MCF 10A (cell line): ENCODE measurements at regions not wholly inside any gene's neighbourhood (a gene's known extent, or its start where the extent isn't known, plus 50 kb on each side); places are given as distances from the start of the nearest gene placed in this dataset.

Experiments used
- BruUV-seq: library from RNA; stranded (reverse); fragments of 400-500 nt; replicated peaks from 2 replicates; lab custom pipeline; 2021; lab: Mats Ljungman, UMichigan
- CTCF ChIA-PET: fragments of 300-600 bp; sonication (Branson Sonifier 250); formaldehyde crosslinking; extraction: SDS; loops from one replicate; lab custom pipeline; 2021; ENCODE audit warnings: antibody characterized with exemption, inconsistent platforms; lab: Yijun Ruan, JAX
- POLR2A ChIA-PET: fragments of 300-600, 350-650 bp; sonication (Branson Sonifier 250); formaldehyde crosslinking; extraction: SDS; loops from one replicate; lab custom pipeline; 2020; ENCODE audit warnings: antibody characterized with exemption, inconsistent platforms; lab: Yijun Ruan, JAX
- DNase-seq: peaks from one replicate; pipeline ENCODE4 v3.0.0-alpha.2; 2018; ENCODE audit not compliant: unreplicated experiment
- H3K27ac Mint-ChIP-seq: one replicate; pipeline ENCODE4 v1.8.0; 2022; ENCODE audit warnings: mild to moderate bottlenecking, low read depth, mixed read lengths; ENCODE audit not compliant: unreplicated experiment
- H3K27me3 Mint-ChIP-seq: one replicate; pipeline ENCODE4 v1.8.0; 2022; ENCODE audit warnings: mixed read lengths; ENCODE audit not compliant: insufficient read depth, unreplicated experiment
- H3K36me3 Mint-ChIP-seq: one replicate; pipeline ENCODE4 v1.8.0; 2022; ENCODE audit warnings: mild to moderate bottlenecking, moderate library complexity, mixed read lengths; ENCODE audit not compliant: insufficient read depth, unreplicated experiment
- H3K4me1 Mint-ChIP-seq: one replicate; pipeline ENCODE4 v1.8.0; 2022; ENCODE audit warnings: mixed read lengths; ENCODE audit not compliant: insufficient read depth, unreplicated experiment
- H3K4me3 Mint-ChIP-seq: one replicate; pipeline ENCODE4 v1.8.0; 2022; ENCODE audit warnings: mild to moderate bottlenecking, moderate library complexity, mixed read lengths; ENCODE audit not compliant: unreplicated experiment
- H3K9me3 Mint-ChIP-seq: one replicate; pipeline ENCODE4 v1.8.0; 2022; ENCODE audit warnings: mixed read lengths; ENCODE audit not compliant: unreplicated experiment
- CTCF ChIP-seq: fragments of 200-600 bp; IDR thresholded peaks from one replicate; pipeline ENCODE4 v1.8.0; 2022; ENCODE audit warnings: antibody characterized with exemption, mild to moderate bottlenecking; ENCODE audit not compliant: unreplicated experiment
- intact Hi-C: fragments of 100-400 bp; cut with micrococcal nuclease; formaldehyde crosslinking; loops from 2 replicates; pipeline ENCODE4 v1.14.1; 2022

GRCh38 chrX:9340598-9341290 is 124.1 kb upstream of the TBL1X start:
- no peaks in the 10 kb centered on the region for H3K27me3 Mint-ChIP-seq
- peak; percentile 46 for DNase-seq

GRCh38 chrX:9341291-9342201 is 123.3 kb upstream of the TBL1X start:
- ChIA-PET POLR2A (no interaction called here), CTCF (interaction anchor here (0.6 kb wide), 1 partner anchor 592 kb away, joined by 3 read pairs; no protein-coding TSS in a partner anchor)
- intact Hi-C loops: loop anchor here (1.0 kb wide), 1 partner anchor 122 kb away; no protein-coding TSS in a partner anchor
- Mint-ChIP-seq H3K9me3 (no peaks in the 10 kb centered on the region), H3K27ac (no peak overlapping the region), H3K4me1 (peaks cover 5% of the 10 kb centered on the region), H3K27me3 (no peaks in the 10 kb centered on the region), H3K4me3 (peak overlapping the region; percentile 43), H3K36me3 (no peaks in the 10 kb centered on the region)
- BruUV-seq: no TSS peak
- TF ChIP-seq CTCF: no peak
- peak; percentile 56 for DNase-seq

More at GRCh38 chrX:9340598-9341290, 124.1 kb upstream of the TBL1X start:
- no TSS peak for BruUV-seq
- CTCF ChIA-PET: no interaction called here
- Mint-ChIP-seq H3K4me1 (peaks cover 5% of the 10 kb centered on the region), H3K27ac (no peak overlapping the region), H3K36me3 (no peaks in the 10 kb centered on the region), H3K9me3 (no peaks in the 10 kb centered on the region), H3K4me3 (peak overlapping the region; percentile 24)
- POLR2A ChIA-PET: no interaction called here
- TF ChIP-seq CTCF: no peak
- intact Hi-C loops: no loop called here

GRCh38 chrX:9342561-9343051 is 122.3 kb upstream of the TBL1X start:
- no peaks in the 10 kb centered on the region for H3K36me3 Mint-ChIP-seq
- peaks cover 5% of the 10 kb centered on the region for H3K4me1 Mint-ChIP-seq
- no peaks in the 10 kb centered on the region for H3K9me3 Mint-ChIP-seq
- POLR2A ChIA-PET: no interaction called here
- intact Hi-C loops: loop anchor here (1.0 kb wide), 1 partner anchor 121 kb away; no protein-coding TSS in a partner anchor
- no peaks in the 10 kb centered on the region for H3K27me3 Mint-ChIP-seq
- CTCF ChIA-PET: no interaction called here
- BruUV-seq: no TSS peak
- H3K27ac Mint-ChIP-seq: no peak overlapping the region
- no peak for TF ChIP-seq CTCF
- DNase-seq: peak; percentile 77
- H3K4me3 Mint-ChIP-seq: no peak overlapping the region

GRCh38 chrX:9343971-9344370 is 120.9 kb upstream of the TBL1X start:
- POLR2A ChIA-PET: interaction anchor here (0.6 to 0.9 kb wide), 2 partner anchors 27 to 116 kb away, joined by 4 read pairs; no protein-coding TSS in a partner anchor
- CTCF ChIA-PET: no interaction called here
- H3K4me1 Mint-ChIP-seq: peaks cover 5% of the 10 kb centered on the region
- no TSS peak for BruUV-seq
- no peak for DNase-seq
- H3K27me3 Mint-ChIP-seq: no peaks in the 10 kb centered on the region
- intact Hi-C loops: no loop called here
- H3K9me3 Mint-ChIP-seq: no peaks in the 10 kb centered on the region
- no peak overlapping the region for H3K27ac Mint-ChIP-seq
- no peak for TF ChIP-seq CTCF
- no peaks in the 10 kb centered on the region for H3K36me3 Mint-ChIP-seq
- H3K4me3 Mint-ChIP-seq: no peak overlapping the region
